Smooth muscle cell (in vitro differentiated cells): ENCODE measurements at regions not wholly inside any gene's neighbourhood (a gene's known extent, or its start where the extent isn't known, plus 50 kb on each side); places are given as distances from the start of the nearest gene placed in this dataset.
"Not testable (repeated sequence)": the region's sequence is repeated elsewhere in the genome, so short reads cannot be mapped to it uniquely, and the experiment has no call there.

ENCODE experiments used
- DNase-seq: peaks from one replicate; lab custom pipeline; 2025; ENCODE audit not compliant: unreplicated experiment; lab: John Stamatoyannopoulos, UW
- H2AFZ ChIP-seq: fragments of 200-600 bp; sonication (generic); 2 replicates; pipeline ENCODE4 v1.6.0; 2016; ENCODE audit warnings: antibody characterized with exemption, low read depth, mild to moderate bottlenecking
- H3F3A ChIP-seq: fragments of 200-600 bp; sonication (generic); 2 replicates; pipeline ENCODE4 v1.6.0; 2017; ENCODE audit warnings: antibody characterized with exemption, low read depth
- H3K27ac ChIP-seq: fragments of 200-600 bp; sonication (generic); 2 replicates; pipeline ENCODE4 v1.5.1; 2016; ENCODE audit warnings: low read depth, mild to moderate bottlenecking
- H3K27me3 ChIP-seq: fragments of 200-600 bp; sonication (generic); 2 replicates; pipeline ENCODE4 v1.6.1; 2016; ENCODE audit warnings: low read depth, mild to moderate bottlenecking
- H3K36me3 ChIP-seq: fragments of 200-600 bp; sonication (generic); 2 replicates; pipeline ENCODE4 v1.5.1; 2016; ENCODE audit warnings: low read depth
- H3K4me1 ChIP-seq: fragments of 200-600 bp; sonication (generic); 2 replicates; pipeline ENCODE4 v1.5.1; 2016; ENCODE audit warnings: low read depth
- H3K4me2 ChIP-seq: fragments of 200-600 bp; sonication (generic); 2 replicates; pipeline ENCODE4 v1.6.0; 2016; ENCODE audit warnings: mild to moderate bottlenecking
- H3K4me3 ChIP-seq: fragments of 200-600 bp; sonication (generic); 2 replicates; pipeline ENCODE4 v1.5.1; 2016; ENCODE audit warnings: mild to moderate bottlenecking
- H3K79me2 ChIP-seq: fragments of 200-600 bp; sonication (generic); 2 replicates; pipeline ENCODE4 v1.6.0; 2016; ENCODE audit warnings: low read depth, mild to moderate bottlenecking
- H3K9ac ChIP-seq: fragments of 200-600 bp; sonication (generic); 2 replicates; pipeline ENCODE4 v1.6.0; 2016; ENCODE audit warnings: low read depth
- H3K9me3 ChIP-seq: fragments of 200-600 bp; sonication (generic); replicated peaks from 2 replicates; pipeline ENCODE4 v1.5.1; 2016; ENCODE audit warnings: low read depth
- H4K20me1 ChIP-seq: fragments of 200-600 bp; sonication (generic); 2 replicates; pipeline ENCODE4 v1.6.0; 2016; ENCODE audit warnings: low read depth
- CTCF ChIP-seq: fragments of 200-600 bp; sonication (generic); IDR thresholded peaks from 2 replicates; pipeline ENCODE4 v1.5.1; 2017; ENCODE audit warnings: borderline replicate concordance, mild to moderate bottlenecking, antibody characterized with exemption; ENCODE audit not compliant: insufficient read depth, poor library complexity, severe bottlenecking
- WGBS: methylation state at CpG from one replicate; pipeline ENCODE4 v1.1.7; 2016; ENCODE audit warnings: low lambda C conversion rate; 5-methylcytosine and 5-hydroxymethylcytosine counted together

DNA sequence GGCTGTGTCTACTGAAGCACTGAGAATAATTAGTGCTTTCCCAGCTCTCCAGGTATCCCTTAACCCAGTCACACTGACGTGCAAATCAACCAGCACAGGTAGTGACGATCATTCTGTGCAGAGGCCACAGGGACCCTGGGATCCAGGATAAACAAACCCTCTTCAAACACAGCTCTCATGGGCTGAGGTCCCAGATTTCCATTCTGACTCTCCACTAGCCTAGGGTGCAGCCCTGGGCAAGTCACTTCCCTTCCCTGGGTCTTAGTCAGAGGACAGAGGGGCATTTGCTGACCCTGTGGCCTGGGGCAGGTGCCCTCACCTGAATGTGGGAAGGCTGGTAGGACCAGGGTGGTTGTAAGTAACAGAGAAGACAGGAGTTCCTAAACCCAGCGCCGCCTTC is 724.7 kb downstream of the MATN1 start:
- Histone ChIP-seq H3K79me2 (no peaks in the 10 kb centered on the region), H2AFZ (no peak overlapping the region), H3F3A (no peaks in the 10 kb centered on the region), H4K20me1 (no peaks in the 10 kb centered on the region), H3K4me2 (no peak overlapping the region), H3K27me3 (no peaks in the 10 kb centered on the region), H3K4me3 (no peak overlapping the region), H3K9ac (no peak overlapping the region), H3K27ac (no peak overlapping the region), H3K36me3 (no peaks in the 10 kb centered on the region), H3K4me1 (no peaks in the 10 kb centered on the region), H3K9me3 (no peaks in the 10 kb centered on the region)
- TF ChIP-seq CTCF: no peak
- no peak for DNase-seq
- WGBS: 85% methylated on average over 4 of the region's 4 CpGs

DNA sequence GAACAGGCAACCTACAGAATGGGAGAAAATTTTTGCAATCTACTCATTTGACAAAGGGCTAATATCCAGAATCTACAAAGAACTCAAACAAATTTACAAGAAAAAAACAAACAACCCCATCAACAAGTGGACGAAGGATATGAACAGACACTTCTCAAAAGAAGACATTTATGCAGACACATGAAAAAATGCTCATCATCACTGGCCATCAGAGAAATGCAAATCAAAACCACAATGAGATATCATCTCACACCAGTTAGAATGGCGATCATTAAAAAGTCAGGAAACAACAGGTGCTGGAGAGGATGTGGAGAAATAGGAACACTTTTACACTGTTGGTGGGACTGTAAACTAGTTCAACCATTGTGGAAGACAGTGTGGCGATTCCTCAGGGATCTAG is 725.6 kb downstream of the MATN1 start:
- not testable (repeated sequence) for H3K36me3 ChIP-seq, H3K9me3 ChIP-seq, DNase-seq, H3K4me3 ChIP-seq, H4K20me1 ChIP-seq, H3F3A ChIP-seq, H3K4me1 ChIP-seq, H3K9ac ChIP-seq, H3K4me2 ChIP-seq, H2AFZ ChIP-seq, H3K79me2 ChIP-seq, H3K27ac ChIP-seq, H3K27me3 ChIP-seq
- WGBS: 95% methylated on average over 2 of the region's 3 CpGs

- no peak for DNase-seq
- Histone ChIP-seq H3K4me3 (no peak overlapping the region), H2AFZ (no peak overlapping the region), H3K36me3 (no peaks in the 10 kb centered on the region), H3K79me2 (no peaks in the 10 kb centered on the region), H4K20me1 (no peaks in the 10 kb centered on the region), H3K4me2 (no peak overlapping the region), H3K27me3 (no peaks in the 10 kb centered on the region), H3K4me1 (no peaks in the 10 kb centered on the region), H3K27ac (no peak overlapping the region), H3F3A (no peaks in the 10 kb centered on the region), H3K9ac (no peak overlapping the region), H3K9me3 (no peaks in the 10 kb centered on the region)
- TF ChIP-seq CTCF: no peak
Observed at GRCh38 chr1:29993950-29994349, 729.4 kb downstream of the MATN1 start.

- WGBS: 85% methylated on average over 3 of the region's 3 CpGs
- no peak for DNase-seq
- no peak for TF ChIP-seq CTCF
Observed at GRCh38 chr1:29991815-29992214, 731.6 kb downstream of the MATN1 start.

More at GRCh38 chr1:29991815-29992214, 731.6 kb downstream of the MATN1 start:
- Histone ChIP-seq H3K4me2 (no peak overlapping the region), H3F3A (no peaks in the 10 kb centered on the region), H3K36me3 (no peaks in the 10 kb centered on the region), H3K9me3 (no peaks in the 10 kb centered on the region), H3K9ac (no peak overlapping the region), H3K4me1 (no peaks in the 10 kb centered on the region), H3K79me2 (no peaks in the 10 kb centered on the region), H3K27ac (no peak overlapping the region), H3K4me3 (no peak overlapping the region), H2AFZ (no peak overlapping the region), H3K27me3 (no peaks in the 10 kb centered on the region), H4K20me1 (no peaks in the 10 kb centered on the region)
